Osteocyte (in vitro differentiated cells): ENCODE measurements at regions not wholly inside any gene's neighbourhood (a gene's known extent, or its start where the extent isn't known, plus 50 kb on each side); places are given as distances from the start of the nearest gene placed in this dataset.

ENCODE experiments used
- DNase-seq: peaks from one replicate; pipeline ENCODE4 v3.0.0; 2021; ENCODE audit warnings: mixed read lengths; ENCODE audit not compliant: unreplicated experiment; ENCODE audit errors: extremely low spot score
- H3K27ac Mint-ChIP-seq: one replicate; pipeline ENCODE4 v1.8.0; 2021; ENCODE audit warnings: mild to moderate bottlenecking, mixed read lengths; ENCODE audit not compliant: unreplicated experiment
- H3K27me3 Mint-ChIP-seq: one replicate; pipeline ENCODE4 v1.8.0; 2021; ENCODE audit warnings: mixed read lengths; ENCODE audit not compliant: unreplicated experiment
- H3K36me3 Mint-ChIP-seq: one replicate; pipeline ENCODE4 v1.8.0; 2021; ENCODE audit warnings: mixed read lengths; ENCODE audit not compliant: unreplicated experiment
- H3K4me1 Mint-ChIP-seq: one replicate; pipeline ENCODE4 v1.8.0; 2021; ENCODE audit warnings: mixed read lengths; ENCODE audit not compliant: unreplicated experiment
- H3K4me3 Mint-ChIP-seq: one replicate; pipeline ENCODE4 v1.8.0; 2021; ENCODE audit warnings: mild to moderate bottlenecking, moderate library complexity, mixed read lengths; ENCODE audit not compliant: unreplicated experiment
- H3K9me3 Mint-ChIP-seq: one replicate; pipeline ENCODE4 v1.8.0; 2021; ENCODE audit warnings: mixed read lengths; ENCODE audit not compliant: unreplicated experiment
- TF ChIP-seq, protein P1 (sequence below): fragments of 200-600 bp; sonication (generic); IDR thresholded peaks from 2 replicates; pipeline ENCODE4 v1.5.0; 2021; ENCODE audit warnings: antibody characterized with exemption, mild to moderate bottlenecking, moderate library complexity

GRCh38 chr5:6235726-6236125 is 142.6 kb downstream of the MED10 start:
- no peaks in the 10 kb centered on the region for H3K36me3 Mint-ChIP-seq
- TF ChIP-seq, protein P1, sequence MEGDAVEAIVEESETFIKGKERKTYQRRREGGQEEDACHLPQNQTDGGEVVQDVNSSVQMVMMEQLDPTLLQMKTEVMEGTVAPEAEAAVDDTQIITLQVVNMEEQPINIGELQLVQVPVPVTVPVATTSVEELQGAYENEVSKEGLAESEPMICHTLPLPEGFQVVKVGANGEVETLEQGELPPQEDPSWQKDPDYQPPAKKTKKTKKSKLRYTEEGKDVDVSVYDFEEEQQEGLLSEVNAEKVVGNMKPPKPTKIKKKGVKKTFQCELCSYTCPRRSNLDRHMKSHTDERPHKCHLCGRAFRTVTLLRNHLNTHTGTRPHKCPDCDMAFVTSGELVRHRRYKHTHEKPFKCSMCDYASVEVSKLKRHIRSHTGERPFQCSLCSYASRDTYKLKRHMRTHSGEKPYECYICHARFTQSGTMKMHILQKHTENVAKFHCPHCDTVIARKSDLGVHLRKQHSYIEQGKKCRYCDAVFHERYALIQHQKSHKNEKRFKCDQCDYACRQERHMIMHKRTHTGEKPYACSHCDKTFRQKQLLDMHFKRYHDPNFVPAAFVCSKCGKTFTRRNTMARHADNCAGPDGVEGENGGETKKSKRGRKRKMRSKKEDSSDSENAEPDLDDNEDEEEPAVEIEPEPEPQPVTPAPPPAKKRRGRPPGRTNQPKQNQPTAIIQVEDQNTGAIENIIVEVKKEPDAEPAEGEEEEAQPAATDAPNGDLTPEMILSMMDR = no peak

GRCh38 chr5:6228257-6229250 is 149.8 kb downstream of the MED10 start:
- Mint-ChIP-seq H3K27ac (no peak overlapping the region), H3K9me3 (peaks cover 7% of the 10 kb centered on the region), H3K4me1 (no peaks in the 10 kb centered on the region), H3K4me3 (no peak overlapping the region), H3K36me3 (no peaks in the 10 kb centered on the region), H3K27me3 (no peaks in the 10 kb centered on the region)
- no peak for DNase-seq
- TF ChIP-seq, protein P1 = no peak

More at GRCh38 chr5:6235726-6236125, 142.6 kb downstream of the MED10 start:
- no peaks in the 10 kb centered on the region for H3K4me1 Mint-ChIP-seq
- H3K27ac Mint-ChIP-seq = no peak overlapping the region
- no peak for DNase-seq
- H3K4me3 Mint-ChIP-seq = no peak overlapping the region
- H3K27me3 Mint-ChIP-seq = no peaks in the 10 kb centered on the region
- H3K9me3 Mint-ChIP-seq = peaks cover 12% of the 10 kb centered on the region

DNA sequence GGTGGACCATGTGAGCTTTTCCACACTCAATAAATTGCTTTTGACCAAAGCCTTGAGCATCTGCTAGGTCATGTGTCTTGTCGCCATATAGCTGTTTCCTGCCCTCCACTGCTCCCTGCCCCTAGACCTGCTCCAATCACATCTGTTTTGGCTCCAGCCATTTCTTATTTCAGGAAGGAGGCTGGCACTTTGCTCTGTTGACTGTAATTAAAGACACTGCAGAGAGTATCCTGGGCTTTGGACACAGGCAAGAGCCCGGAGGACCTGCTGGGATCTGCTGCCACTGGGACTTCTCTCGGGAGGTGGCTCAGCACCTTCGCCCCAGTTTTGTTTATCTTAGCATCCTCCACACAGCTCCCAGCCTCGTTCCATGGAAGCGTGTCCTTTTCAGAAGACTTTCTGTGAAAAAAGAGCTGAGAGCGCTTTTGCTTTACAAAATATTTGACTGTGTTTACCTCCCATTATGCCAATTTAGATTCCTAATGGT is 153.2 kb downstream of the MED10 start:
- Mint-ChIP-seq H3K27ac (no peak overlapping the region), H3K36me3 (no peaks in the 10 kb centered on the region), H3K9me3 (peaks cover 11% of the 10 kb centered on the region), H3K4me3 (no peak overlapping the region), H3K4me1 (no peaks in the 10 kb centered on the region), H3K27me3 (no peaks in the 10 kb centered on the region)
- TF ChIP-seq, protein P1 = no peak
- DNase-seq = no peak

DNA sequence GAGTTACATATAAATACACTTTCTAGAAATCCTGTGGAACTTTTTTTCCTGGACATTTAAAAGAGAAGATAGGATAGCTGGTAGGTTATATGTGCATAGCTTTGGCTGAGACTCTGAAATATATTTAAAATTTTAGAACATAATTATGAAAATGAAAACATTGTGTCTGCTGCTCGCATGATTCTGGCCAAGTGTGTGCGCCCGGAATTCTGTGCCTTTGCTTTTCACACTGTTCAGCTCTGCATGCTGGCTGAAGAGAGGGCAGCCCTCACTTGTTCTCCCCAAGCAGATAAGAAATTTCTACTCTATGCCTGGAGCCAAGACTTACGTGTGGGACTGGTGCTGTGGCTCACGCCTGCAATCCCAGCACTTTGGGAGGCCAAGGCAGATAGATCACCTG is 153.9 kb downstream of the MED10 start:
- no peak overlapping the region for H3K4me3 Mint-ChIP-seq
- DNase-seq = no peak
- H3K27ac Mint-ChIP-seq = no peak overlapping the region
- no peaks in the 10 kb centered on the region for H3K27me3 Mint-ChIP-seq
- TF ChIP-seq, protein P1 = no peak
- H3K4me1 Mint-ChIP-seq = no peaks in the 10 kb centered on the region
- H3K36me3 Mint-ChIP-seq = no peaks in the 10 kb centered on the region
- peaks cover 11% of the 10 kb centered on the region for H3K9me3 Mint-ChIP-seq

DNA sequence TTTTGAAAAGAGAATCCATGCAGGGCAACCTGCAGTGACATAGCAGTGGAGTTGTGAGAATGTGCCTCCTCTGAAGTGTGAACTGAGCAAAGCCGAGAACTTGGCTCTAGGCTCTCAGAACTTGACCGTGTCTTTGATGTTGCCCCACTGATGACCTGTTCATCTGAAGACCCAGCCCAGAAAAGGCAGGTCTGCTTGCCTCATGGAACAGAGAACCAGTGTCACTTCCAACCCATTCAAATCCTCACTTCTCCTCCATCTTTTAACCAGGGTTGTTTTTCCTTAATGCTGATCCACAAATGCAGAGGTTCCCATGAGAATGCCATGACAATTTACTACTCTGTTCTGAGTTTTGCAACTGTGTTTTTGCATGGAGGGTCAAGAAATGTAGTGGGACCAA is 155.4 kb downstream of the MED10 start:
- Mint-ChIP-seq H3K4me3 (no peak overlapping the region), H3K36me3 (no peaks in the 10 kb centered on the region), H3K4me1 (no peaks in the 10 kb centered on the region), H3K27me3 (no peaks in the 10 kb centered on the region), H3K27ac (no peak overlapping the region), H3K9me3 (peaks cover 18% of the 10 kb centered on the region)
- DNase-seq = no peak
- TF ChIP-seq, protein P1 = no peak
